ENCODE measurements at regions not wholly inside any gene's neighbourhood (a gene's known extent, or its start where the extent isn't known, plus 50 kb on each side); places are given as distances from the start of the nearest gene placed in this dataset.

DNA sequence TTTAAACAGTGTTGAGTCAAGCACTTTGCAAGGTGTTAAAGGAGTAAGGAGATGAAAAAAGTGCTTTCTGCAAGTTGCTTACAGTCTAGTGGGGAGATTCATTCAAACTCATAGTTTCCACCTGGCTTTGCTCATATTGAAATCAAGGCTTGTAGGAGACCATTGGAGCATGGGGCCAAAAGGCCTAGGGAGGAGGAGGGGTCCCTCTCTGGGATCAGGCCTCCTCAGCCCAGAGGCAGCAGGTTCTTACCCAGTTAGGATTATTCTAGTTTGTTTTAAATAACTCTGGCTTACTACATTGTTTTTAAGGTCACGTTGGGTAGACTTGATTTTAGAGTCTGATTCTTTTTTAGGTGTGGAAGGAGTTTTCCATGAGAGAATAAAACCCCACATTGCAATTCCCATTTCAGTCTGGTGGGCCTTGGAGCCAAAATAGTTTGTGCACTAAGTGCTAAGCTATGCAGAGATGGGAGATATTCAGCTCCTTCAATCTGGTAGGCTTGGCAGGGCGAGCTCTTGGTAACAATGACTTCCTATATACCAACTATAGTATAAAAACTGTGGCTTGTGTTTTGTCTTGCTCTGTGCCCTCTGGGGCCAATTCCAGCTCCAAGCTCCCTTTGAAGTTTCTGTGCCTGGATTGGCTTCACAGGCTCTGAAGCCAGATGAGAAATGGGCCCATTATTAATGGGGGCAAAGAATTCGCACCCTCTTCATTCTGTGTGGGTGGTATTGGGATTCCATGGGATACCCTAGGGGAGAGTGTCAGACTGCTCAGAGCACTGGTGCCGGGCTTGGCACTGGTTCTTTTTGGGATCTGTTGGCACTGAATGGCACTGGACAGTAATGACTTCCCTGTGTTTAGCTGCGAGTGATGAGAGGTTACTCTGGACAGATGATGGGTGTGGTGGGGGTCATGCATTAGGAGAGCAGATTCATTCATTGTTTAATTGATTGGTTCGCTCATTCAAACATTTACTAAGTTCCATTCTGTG, 301.1 kb downstream of the MYCN start:
- no peak for DNase-seq (ENCODE audit: low spot score)
- TF ChIP-seq, protein P1, sequence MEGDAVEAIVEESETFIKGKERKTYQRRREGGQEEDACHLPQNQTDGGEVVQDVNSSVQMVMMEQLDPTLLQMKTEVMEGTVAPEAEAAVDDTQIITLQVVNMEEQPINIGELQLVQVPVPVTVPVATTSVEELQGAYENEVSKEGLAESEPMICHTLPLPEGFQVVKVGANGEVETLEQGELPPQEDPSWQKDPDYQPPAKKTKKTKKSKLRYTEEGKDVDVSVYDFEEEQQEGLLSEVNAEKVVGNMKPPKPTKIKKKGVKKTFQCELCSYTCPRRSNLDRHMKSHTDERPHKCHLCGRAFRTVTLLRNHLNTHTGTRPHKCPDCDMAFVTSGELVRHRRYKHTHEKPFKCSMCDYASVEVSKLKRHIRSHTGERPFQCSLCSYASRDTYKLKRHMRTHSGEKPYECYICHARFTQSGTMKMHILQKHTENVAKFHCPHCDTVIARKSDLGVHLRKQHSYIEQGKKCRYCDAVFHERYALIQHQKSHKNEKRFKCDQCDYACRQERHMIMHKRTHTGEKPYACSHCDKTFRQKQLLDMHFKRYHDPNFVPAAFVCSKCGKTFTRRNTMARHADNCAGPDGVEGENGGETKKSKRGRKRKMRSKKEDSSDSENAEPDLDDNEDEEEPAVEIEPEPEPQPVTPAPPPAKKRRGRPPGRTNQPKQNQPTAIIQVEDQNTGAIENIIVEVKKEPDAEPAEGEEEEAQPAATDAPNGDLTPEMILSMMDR (IDR thresholded peaks at IDR 0.05) = no peak
- no peaks in the 10 kb centered on the region for H3K27me3 ChIP-seq
- H3K4me1 ChIP-seq = no peaks in the 10 kb centered on the region
- no peaks in the 10 kb centered on the region for H3K9me3 ChIP-seq
- H3K4me3 ChIP-seq = no peak overlapping the region
- no peak overlapping the region for H3K27ac ChIP-seq
- H3K36me3 ChIP-seq = no peaks in the 10 kb centered on the region

DNA sequence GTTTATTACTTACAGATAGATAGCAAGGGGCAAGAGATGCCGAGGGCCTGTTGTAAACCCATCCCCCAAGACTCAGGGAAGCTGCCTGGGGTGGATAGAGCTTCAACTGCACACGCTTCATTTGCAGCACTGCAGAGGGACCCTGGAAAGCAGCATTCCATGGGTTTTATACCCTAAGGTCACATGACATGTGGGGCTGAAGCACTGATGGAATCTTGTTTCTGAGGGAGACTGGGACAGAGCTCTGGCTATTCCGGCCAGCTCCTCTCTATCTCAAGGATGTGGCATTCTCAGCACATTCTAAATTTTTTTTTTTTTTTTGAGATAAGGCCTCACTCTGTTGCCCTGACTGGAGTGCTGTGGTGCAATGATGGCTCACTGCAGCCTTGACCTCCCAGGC, 300.1 kb downstream of the MYCN start:
- TF ChIP-seq, protein P1 (IDR thresholded peaks at IDR 0.05) = no peak
- H3K27ac ChIP-seq = no peak overlapping the region
- no peak for DNase-seq (ENCODE audit: low spot score)
- no peaks in the 10 kb centered on the region for H3K27me3 ChIP-seq
- no peaks in the 10 kb centered on the region for H3K9me3 ChIP-seq
- H3K36me3 ChIP-seq = no peaks in the 10 kb centered on the region
- H3K4me3 ChIP-seq = no peak overlapping the region
- no peaks in the 10 kb centered on the region for H3K4me1 ChIP-seq

DNA sequence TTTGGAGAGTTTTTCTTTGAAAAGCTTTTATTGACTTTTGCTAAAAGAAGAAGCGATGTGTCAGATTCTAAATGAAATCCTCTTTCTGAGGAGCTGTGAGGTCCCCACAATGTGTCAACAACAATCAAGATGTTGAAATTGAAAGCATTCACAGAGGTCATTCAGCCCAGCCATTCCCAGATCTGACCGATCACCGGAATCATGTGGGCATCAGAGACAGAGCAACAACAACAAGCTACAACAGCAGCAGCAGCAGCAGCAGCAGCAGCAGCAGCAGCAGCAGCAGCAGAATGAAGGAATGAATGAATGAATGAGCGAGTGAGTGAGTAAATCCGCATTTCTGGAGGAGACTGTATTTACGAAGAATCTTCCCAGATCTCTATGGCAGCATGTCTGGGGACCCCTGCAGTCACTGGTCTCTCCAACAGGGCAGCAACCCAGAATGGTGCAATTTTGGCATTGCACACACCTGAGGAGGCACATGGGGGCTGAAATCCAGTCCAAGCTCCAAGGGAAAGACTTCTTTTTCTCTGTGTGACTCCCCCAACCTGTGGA, 299.0 kb downstream of the MYCN start:
- TF ChIP-seq, protein P1 (IDR thresholded peaks at IDR 0.05) = no peak
- no peaks in the 10 kb centered on the region for H3K4me1 ChIP-seq
- H3K4me3 ChIP-seq = no peak overlapping the region
- H3K27me3 ChIP-seq = no peaks in the 10 kb centered on the region
- no peak overlapping the region for H3K27ac ChIP-seq
- H3K9me3 ChIP-seq = no peaks in the 10 kb centered on the region
- no peak for DNase-seq (ENCODE audit: low spot score)
- H3K36me3 ChIP-seq = no peaks in the 10 kb centered on the region

DNA sequence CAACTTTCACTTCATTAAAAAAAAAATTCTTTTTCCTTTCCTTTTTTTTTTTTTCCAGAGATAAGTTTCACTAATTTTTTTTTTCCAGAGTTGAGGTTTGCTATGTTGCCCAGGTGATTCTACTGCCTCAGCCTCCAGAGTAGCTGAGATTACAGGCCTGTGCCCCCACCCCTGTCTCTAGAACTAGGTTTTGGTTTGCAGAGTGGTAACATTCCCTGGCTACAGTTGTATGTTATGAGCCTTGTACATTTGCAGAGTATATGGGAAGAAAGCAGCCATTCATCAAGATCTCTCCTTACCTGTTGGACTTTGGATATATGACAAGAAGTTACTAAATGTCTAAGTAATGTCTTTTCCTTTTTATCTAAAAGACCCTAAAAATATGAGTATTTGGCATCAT, 298.4 kb downstream of the MYCN start:
- H3K27me3 ChIP-seq = no peaks in the 10 kb centered on the region
- H3K4me1 ChIP-seq = no peaks in the 10 kb centered on the region
- no peak overlapping the region for H3K4me3 ChIP-seq
- TF ChIP-seq, protein P1 (IDR thresholded peaks at IDR 0.05) = no peak
- H3K27ac ChIP-seq = no peak overlapping the region
- DNase-seq (ENCODE audit: low spot score) = no peak
- no peaks in the 10 kb centered on the region for H3K9me3 ChIP-seq
- no peaks in the 10 kb centered on the region for H3K36me3 ChIP-seq

DNA sequence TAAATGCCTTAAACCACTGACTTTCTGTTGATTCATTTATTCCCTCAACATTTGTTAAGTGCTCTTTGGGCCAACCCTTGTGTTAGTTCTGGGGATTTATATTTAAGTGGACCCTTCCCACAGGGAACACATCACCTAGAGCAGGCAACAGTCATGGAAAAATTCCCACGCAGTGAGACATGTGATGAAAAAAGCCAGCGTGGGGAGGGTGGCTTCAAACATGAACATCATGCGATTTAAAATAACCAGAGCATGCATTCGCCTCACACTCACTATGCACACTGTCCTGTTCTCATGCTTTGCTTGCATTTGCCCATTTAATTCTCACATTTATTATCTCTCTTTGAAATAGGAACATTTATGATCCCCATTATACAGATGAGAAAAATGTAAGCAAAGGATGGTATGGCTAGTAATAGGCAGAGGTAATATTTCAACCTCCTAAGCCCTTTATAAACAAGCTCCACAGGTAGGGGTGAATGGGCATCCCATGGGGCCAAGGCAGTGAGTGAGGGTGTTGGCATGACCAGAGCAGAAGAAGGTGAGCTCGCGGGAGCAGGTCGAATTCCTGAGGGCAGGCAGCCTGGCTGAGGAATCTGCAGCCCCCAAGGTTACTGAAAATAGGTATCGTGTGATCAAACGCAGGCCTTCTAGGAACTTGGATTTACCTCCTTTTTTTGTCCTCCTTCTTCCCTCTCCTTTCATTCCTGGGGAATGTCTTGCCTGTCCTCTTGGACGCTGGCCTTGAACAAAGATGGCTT, 297.8 kb downstream of the MYCN start:
- TF ChIP-seq, protein P1 (IDR thresholded peaks at IDR 0.05) = no peak
- no peak for DNase-seq (ENCODE audit: low spot score)
- no peak overlapping the region for H3K4me3 ChIP-seq
- H3K9me3 ChIP-seq = no peaks in the 10 kb centered on the region
- no peaks in the 10 kb centered on the region for H3K27me3 ChIP-seq
- H3K36me3 ChIP-seq = no peaks in the 10 kb centered on the region
- H3K4me1 ChIP-seq = no peaks in the 10 kb centered on the region
- no peak overlapping the region for H3K27ac ChIP-seq
